ENCODE measurements at regions not wholly inside any gene's neighbourhood (a gene's known extent, or its start where the extent isn't known, plus 50 kb on each side); places are given as distances from the start of the nearest gene placed in this dataset.
"Not testable (repeated sequence)": the region's sequence is repeated elsewhere in the genome, so short reads cannot be mapped to it uniquely, and the experiment has no call there.

- DNase-seq (ENCODE audit: low read depth): no peak
These were observed 232.7 kb downstream of the DLL1 start for GRCh38 chr6:170057961-170058877.

- DNase-seq (ENCODE audit: low read depth): no peak
These were observed 233.7 kb downstream of the DLL1 start for GRCh38 chr6:170057034-170057734.

- DNase-seq (ENCODE audit: low read depth): no peak
These were observed 234.6 kb downstream of the DLL1 start for GRCh38 chr6:170056278-170056711.

- not testable (repeated sequence) for DNase-seq (ENCODE audit: low read depth)
These were observed 235.1 kb downstream of the DLL1 start for GRCh38 chr6:170055797-170056196.

GRCh38 chr6:170053966-170054661, 236.8 kb downstream of the DLL1 start:
- no peak for DNase-seq (ENCODE audit: low read depth)

- DNase-seq (ENCODE audit: low read depth): no peak
These were observed 237.7 kb downstream of the DLL1 start for GRCh38 chr6:170052991-170053821.

GRCh38 chr6:170051229-170052172, 239.4 kb downstream of the DLL1 start:
- no peak for DNase-seq (ENCODE audit: low read depth)

GRCh38 chr6:170050591-170051041, 240.3 kb downstream of the DLL1 start:
- no peak for DNase-seq (ENCODE audit: low read depth)

GRCh38 chr6:170049641-170050561, 241.0 kb downstream of the DLL1 start:
- no peak for DNase-seq (ENCODE audit: low read depth)

- DNase-seq (ENCODE audit: low read depth): no peak
These were observed 242.1 kb downstream of the DLL1 start for GRCh38 chr6:170048615-170049256.

- DNase-seq (ENCODE audit: low read depth): no peak
These were observed 243.1 kb downstream of the DLL1 start for GRCh38 chr6:170047823-170048222.

- no peak for DNase-seq (ENCODE audit: low read depth)
These were observed 243.9 kb downstream of the DLL1 start for GRCh38 chr6:170046791-170047626.

- DNase-seq (ENCODE audit: low read depth): no peak
These were observed 244.8 kb downstream of the DLL1 start for GRCh38 chr6:170045981-170046667.

GRCh38 chr6:170045563-170045960, 245.3 kb downstream of the DLL1 start:
- no peak for DNase-seq (ENCODE audit: low read depth)

- DNase-seq (ENCODE audit: low read depth): no peak
These were observed 245.9 kb downstream of the DLL1 start for GRCh38 chr6:170044836-170045562.
